Activated naive CD4-positive, alpha-beta T cell treated with anti-CD3 and anti-CD28 coated beads, Interleukin-2, amount 10 ng/mL, durations not matched to agents 7 days and 5 days (primary cell): ENCODE measurements at regions not wholly inside any gene's neighbourhood (a gene's known extent, or its start where the extent isn't known, plus 50 kb on each side); places are given as distances from the start of the nearest gene placed in this dataset.

Experiments used
- CTCF ChIA-PET: fragments of 350-600 bp; sonication (Branson Sonifier 250); formaldehyde crosslinking; loops from one replicate; lab custom pipeline; 2021; ENCODE audit warnings: antibody characterized with exemption; lab: Charles Lee
- DNase-seq: peaks from one replicate; pipeline ENCODE4 v3.0.0-alpha.2; 2020
- H3K27ac Mint-ChIP-seq: one replicate; pipeline ENCODE4 v1.8.0; 2021; ENCODE audit warnings: mild to moderate bottlenecking, moderate library complexity, mixed read lengths
- H3K27me3 Mint-ChIP-seq: one replicate; pipeline ENCODE4 v1.8.0; 2021; ENCODE audit warnings: mild to moderate bottlenecking, mixed read lengths
- H3K36me3 Mint-ChIP-seq: one replicate; pipeline ENCODE4 v1.8.0; 2021; ENCODE audit warnings: mixed read lengths
- H3K4me1 Mint-ChIP-seq: one replicate; pipeline ENCODE4 v1.8.0; 2021; ENCODE audit warnings: mixed read lengths
- H3K4me3 Mint-ChIP-seq: one replicate; pipeline ENCODE4 v1.8.0; 2021; ENCODE audit warnings: mild to moderate bottlenecking, moderate library complexity, mixed read lengths
- H3K9me3 Mint-ChIP-seq: one replicate; pipeline ENCODE4 v1.8.0; 2021; ENCODE audit warnings: mixed read lengths

DNA sequence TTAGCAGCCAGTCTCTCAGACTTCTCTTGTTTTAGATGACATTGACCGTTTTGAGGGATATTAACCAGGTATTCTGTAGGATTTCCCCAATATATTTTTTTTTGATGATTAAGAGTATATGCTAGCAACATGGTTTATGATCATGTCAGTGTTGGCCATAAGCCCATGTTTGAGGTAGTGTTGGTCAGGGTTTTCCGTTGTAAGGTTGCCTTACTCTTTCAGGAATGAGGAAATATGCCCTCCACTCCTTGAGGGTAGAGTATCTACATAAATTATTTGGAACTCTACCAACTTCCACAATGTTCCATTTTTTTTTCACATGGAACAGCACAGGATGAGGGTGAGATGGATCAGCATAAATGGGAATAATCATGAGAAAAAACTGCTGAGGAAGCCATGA is 188.4 kb upstream of the PRDM9 start:
- Mint-ChIP-seq H3K4me1 (no peaks in the 10 kb centered on the region), H3K36me3 (no peaks in the 10 kb centered on the region), H3K27ac (no peak overlapping the region), H3K9me3 (peaks cover 21% of the 10 kb centered on the region), H3K27me3 (no peaks in the 10 kb centered on the region), H3K4me3 (no peak overlapping the region)
- CTCF ChIA-PET: no interaction called here
- no peak for DNase-seq

DNA sequence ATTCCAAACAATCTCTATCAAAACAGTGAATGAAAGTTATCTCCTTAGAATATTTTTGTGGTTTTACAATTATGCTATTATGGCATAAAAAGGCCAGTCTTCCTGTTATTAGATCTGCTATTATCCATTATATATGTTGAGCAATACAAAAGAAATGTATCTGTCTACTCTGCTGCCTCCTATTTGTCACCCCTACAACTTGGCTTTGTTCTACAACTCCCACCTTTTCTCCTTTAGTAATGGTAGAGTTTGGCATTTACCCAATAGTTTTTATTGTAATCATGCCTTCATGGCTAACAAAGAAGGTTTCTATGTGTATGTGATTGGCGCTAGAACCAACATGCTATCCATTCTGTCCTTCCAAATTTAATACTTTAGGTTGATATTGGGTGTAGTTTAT is 189.2 kb upstream of the PRDM9 start:
- Mint-ChIP-seq H3K4me3 (no peak overlapping the region), H3K36me3 (no peaks in the 10 kb centered on the region), H3K27ac (no peak overlapping the region), H3K27me3 (no peaks in the 10 kb centered on the region), H3K9me3 (peaks cover 16% of the 10 kb centered on the region), H3K4me1 (no peaks in the 10 kb centered on the region)
- CTCF ChIA-PET: no interaction called here
- DNase-seq: no peak

DNA sequence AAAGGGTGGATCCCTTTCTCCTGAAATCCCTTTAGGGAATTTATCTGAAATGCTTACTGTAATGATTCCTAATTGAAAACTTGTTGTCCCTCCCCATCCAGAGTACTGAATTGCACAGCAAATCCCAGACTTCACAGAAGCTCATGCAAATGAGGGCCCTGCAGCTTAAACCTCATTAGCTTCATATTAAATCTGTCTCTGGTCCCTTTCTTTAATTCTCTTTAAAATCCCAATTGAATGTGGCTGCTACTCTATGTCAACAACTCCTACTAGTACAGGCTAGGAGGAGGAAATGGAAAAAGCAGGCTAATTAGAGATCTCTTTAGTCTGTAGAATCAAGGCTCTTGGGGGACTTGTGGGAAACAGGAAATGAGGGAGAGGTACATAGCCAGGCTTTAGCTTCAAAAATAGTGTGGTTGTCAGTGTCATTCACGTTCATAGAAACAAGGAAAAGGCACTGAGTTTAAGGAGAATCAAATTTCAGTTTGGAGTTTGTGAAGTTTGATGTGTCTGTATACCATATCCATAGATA is 191.3 kb upstream of the PRDM9 start:
- Mint-ChIP-seq H3K27ac (no peak overlapping the region), H3K4me3 (no peak overlapping the region), H3K9me3 (peaks cover 11% of the 10 kb centered on the region), H3K4me1 (no peaks in the 10 kb centered on the region), H3K36me3 (no peaks in the 10 kb centered on the region), H3K27me3 (no peaks in the 10 kb centered on the region)
- CTCF ChIA-PET: no interaction called here
- no peak for DNase-seq

DNA sequence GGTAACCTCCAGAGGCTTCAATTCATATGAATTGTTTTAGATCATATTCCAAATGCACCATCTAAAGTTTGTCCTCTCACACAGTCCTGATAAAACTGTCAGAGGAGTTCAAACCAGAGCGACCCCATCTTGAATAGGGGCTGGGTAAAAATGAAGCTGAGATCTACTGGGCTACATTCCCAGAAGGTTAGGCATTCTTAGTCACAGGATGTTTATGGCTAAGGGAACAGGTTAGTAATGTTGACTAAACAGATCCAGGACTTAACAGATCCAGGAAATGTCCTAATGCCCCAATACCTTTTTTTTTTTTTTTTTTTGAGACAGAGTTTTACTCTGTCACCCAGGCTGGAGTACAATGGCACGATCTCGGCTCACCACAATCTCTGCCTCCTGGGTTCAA is 192.6 kb upstream of the PRDM9 start:
- H3K9me3 Mint-ChIP-seq: peaks cover 9% of the 10 kb centered on the region
- no peaks in the 10 kb centered on the region for H3K27me3 Mint-ChIP-seq
- H3K4me1 Mint-ChIP-seq: no peaks in the 10 kb centered on the region
- no peak for DNase-seq
- H3K27ac Mint-ChIP-seq: no peak overlapping the region
- no peak overlapping the region for H3K4me3 Mint-ChIP-seq
- CTCF ChIA-PET: no interaction called here
- H3K36me3 Mint-ChIP-seq: no peaks in the 10 kb centered on the region

DNA sequence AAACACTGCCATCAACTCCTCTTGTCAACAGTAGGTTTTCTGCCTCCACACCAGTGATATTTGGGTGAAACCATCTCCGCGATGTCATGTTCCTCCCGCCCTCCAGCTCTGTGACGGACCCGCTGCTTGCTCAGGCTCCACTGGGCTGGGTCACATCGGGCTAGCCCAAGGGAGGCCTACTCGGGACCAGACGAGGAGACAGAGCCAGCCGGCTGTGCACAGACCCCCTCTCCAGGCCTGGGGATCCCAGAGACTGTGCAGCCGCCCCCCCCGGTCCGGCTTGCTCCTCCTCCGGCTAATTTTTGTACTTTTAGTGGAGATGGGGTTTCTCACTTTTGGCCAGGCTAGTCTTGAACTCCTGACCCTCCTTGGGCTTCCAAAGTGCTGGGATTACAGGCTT is 202.4 kb upstream of the PRDM9 start:
- no peak overlapping the region for H3K27ac Mint-ChIP-seq
- no peaks in the 10 kb centered on the region for H3K4me1 Mint-ChIP-seq
- no peaks in the 10 kb centered on the region for H3K27me3 Mint-ChIP-seq
- H3K4me3 Mint-ChIP-seq: no peak overlapping the region
- H3K36me3 Mint-ChIP-seq: no peaks in the 10 kb centered on the region
- no peak for DNase-seq
- CTCF ChIA-PET: no interaction called here
- H3K9me3 Mint-ChIP-seq: peaks cover 18% of the 10 kb centered on the region

DNA sequence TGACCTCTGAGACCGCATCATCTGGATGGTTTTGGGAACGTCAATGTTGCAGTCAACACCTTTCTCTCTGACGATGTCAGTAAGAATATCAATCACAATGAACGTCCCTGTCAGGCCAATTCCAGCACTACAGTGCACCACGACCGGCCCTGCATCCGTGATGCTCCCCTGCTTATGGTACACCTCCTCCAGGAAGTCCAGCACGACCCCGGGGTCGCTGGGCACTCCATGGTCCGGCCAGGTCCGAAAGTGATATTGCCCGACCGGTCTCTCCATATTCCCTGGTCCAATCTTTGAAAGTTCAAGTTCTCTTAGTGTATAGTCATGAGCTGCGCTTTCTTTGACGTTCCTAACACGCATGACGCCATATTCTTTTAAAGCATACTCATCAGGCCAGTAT is 203.6 kb upstream of the PRDM9 start:
- no peak overlapping the region for H3K27ac Mint-ChIP-seq
- CTCF ChIA-PET: no interaction called here
- H3K9me3 Mint-ChIP-seq: peaks cover 18% of the 10 kb centered on the region
- no peak overlapping the region for H3K4me3 Mint-ChIP-seq
- no peaks in the 10 kb centered on the region for H3K4me1 Mint-ChIP-seq
- H3K27me3 Mint-ChIP-seq: no peaks in the 10 kb centered on the region
- DNase-seq: no peak
- H3K36me3 Mint-ChIP-seq: no peaks in the 10 kb centered on the region

DNA sequence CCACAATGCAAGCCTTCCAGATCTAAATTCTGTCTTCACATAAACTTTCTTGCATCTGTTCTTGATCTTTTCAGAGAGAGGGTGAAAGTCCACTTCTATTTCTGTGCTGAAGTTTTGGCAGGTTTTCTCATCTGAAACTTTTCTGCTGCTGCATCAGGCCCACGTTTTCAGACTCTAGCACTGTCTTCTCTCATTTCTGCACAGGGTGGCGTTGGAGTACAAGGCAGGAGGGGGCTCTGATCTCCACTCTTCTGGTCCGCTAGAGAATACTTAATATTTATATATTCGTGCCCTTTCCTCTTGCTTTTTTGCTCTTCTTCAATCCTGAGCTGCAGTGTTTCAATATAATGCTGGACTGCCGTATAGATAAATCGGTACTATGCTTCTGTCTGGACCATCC is 204.0 kb upstream of the PRDM9 start:
- Mint-ChIP-seq H3K36me3 (no peaks in the 10 kb centered on the region), H3K9me3 (peaks cover 18% of the 10 kb centered on the region), H3K4me3 (no peak overlapping the region), H3K27me3 (no peaks in the 10 kb centered on the region), H3K4me1 (no peaks in the 10 kb centered on the region), H3K27ac (no peak overlapping the region)
- CTCF ChIA-PET: no interaction called here
- no peak for DNase-seq

DNA sequence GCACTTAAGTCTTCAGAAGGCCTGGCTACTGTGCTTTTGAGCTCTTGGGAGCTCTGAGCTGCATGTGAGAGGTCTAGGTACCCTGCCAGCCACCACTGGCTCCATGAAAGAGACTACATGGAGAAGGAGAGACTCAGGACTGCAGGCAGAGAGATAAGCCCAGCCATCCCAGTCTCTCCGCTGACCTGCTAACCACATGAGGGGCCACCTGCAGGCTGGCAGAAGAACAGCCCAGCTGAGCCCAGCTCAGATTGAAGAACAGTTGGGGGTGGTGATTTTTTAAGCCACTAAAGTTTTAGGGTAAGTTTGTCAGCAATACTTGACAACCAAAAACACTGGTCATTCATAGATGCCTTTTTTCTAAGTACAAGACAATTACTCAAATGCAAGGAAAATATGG is 205.0 kb upstream of the PRDM9 start:
- Mint-ChIP-seq H3K9me3 (peaks cover 18% of the 10 kb centered on the region), H3K4me3 (no peak overlapping the region)
- CTCF ChIA-PET: no interaction called here

DNA sequence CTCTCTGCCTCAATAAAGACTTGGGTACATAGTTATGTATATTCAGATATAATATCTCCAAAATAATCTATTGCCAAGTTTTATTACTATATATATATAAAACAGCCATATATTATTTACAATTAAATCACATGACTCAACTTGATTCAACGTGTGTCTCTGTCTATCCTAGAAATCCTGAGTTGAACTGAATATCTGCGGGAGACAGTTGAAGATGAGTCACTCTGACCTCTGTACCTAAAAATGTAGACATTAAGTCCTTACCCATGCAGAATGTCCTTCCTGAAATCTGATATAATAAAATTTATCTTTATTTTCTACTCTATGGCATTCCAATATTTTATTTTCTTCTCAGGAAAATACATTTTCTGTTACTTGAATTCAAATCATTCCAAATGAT is 218.2 kb upstream of the PRDM9 start:
- Mint-ChIP-seq H3K36me3 (no peaks in the 10 kb centered on the region), H3K9me3 (peaks cover under 1% of the 10 kb centered on the region), H3K27ac (no peak overlapping the region), H3K4me1 (no peaks in the 10 kb centered on the region), H3K27me3 (no peaks in the 10 kb centered on the region), H3K4me3 (no peak overlapping the region)
- CTCF ChIA-PET: no interaction called here
- no peak for DNase-seq

More for the DNA sequence above, 205.0 kb upstream of the PRDM9 start:
- no peak for DNase-seq
- no peaks in the 10 kb centered on the region for H3K4me1 Mint-ChIP-seq
- H3K27ac Mint-ChIP-seq: no peak overlapping the region
- H3K27me3 Mint-ChIP-seq: no peaks in the 10 kb centered on the region
- no peaks in the 10 kb centered on the region for H3K36me3 Mint-ChIP-seq

DNA sequence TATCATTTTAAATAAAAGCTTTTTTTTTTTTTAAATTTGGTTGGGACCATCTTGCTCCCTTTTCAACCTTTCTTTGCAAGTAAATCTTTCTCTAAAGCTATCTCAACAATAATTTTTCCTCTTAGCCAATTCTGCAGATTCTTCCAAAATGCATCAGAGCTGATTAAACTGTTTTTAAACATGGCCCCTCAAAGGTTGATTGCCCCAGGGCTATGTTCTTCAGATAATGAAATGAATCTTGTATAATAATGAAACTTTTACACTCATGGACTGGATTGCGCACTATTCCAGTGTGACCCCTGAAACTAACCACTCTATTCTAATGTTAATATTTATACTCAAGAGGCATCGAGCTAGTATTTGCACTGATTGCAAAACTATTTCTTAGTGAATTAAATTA is 222.8 kb upstream of the PRDM9 start:
- CTCF ChIA-PET: no interaction called here
- no peaks in the 10 kb centered on the region for H3K36me3 Mint-ChIP-seq
- no peak overlapping the region for H3K4me3 Mint-ChIP-seq
- no peaks in the 10 kb centered on the region for H3K4me1 Mint-ChIP-seq
- H3K27ac Mint-ChIP-seq: no peak overlapping the region
- peaks cover 3% of the 10 kb centered on the region for H3K9me3 Mint-ChIP-seq
- no peak for DNase-seq
- no peaks in the 10 kb centered on the region for H3K27me3 Mint-ChIP-seq

DNA sequence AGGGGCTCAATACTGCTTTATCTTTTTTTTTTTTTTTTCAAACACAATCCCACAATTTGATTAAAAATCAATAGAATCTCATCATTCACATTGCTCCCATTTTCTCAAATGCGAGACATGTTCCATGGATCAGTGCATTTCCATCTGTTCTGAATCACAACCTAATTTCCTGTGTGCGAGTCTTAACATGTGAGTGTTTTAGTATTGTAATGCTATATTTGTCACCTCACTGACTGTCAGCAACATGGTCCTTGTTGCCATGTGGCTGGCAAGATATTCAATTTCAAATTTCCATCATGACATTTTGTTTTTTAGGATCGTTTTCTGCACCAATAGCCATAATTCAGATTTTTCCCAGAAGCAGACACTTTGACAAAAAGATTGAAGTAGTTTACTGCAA is 233.2 kb upstream of the PRDM9 start:
- DNase-seq: no peak
- no peaks in the 10 kb centered on the region for H3K27me3 Mint-ChIP-seq
- CTCF ChIA-PET: no interaction called here
- no peak overlapping the region for H3K4me3 Mint-ChIP-seq
- no peaks in the 10 kb centered on the region for H3K36me3 Mint-ChIP-seq
- H3K4me1 Mint-ChIP-seq: no peaks in the 10 kb centered on the region
- H3K27ac Mint-ChIP-seq: no peak overlapping the region
- peaks cover 8% of the 10 kb centered on the region for H3K9me3 Mint-ChIP-seq

DNA sequence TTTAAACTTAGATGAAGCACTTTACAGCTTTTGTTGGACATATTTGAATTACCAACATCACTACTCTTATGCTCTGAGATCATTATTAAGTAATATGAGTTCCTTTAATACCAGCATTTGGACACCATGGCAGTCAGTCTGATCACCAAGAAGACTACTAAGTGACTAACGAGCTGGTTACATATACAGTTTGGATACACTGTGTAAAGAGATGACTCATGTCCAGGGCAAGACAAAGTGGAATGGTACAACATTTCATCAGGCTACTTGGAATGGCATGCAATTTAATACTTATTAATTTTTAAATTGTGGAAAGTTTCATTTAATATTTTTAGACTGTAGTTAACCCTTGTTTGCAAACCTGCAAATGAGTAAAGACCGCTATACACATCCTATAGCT is 237.4 kb upstream of the PRDM9 start:
- DNase-seq: no peak
- no peaks in the 10 kb centered on the region for H3K36me3 Mint-ChIP-seq
- peaks cover 3% of the 10 kb centered on the region for H3K9me3 Mint-ChIP-seq
- H3K27me3 Mint-ChIP-seq: no peaks in the 10 kb centered on the region
- CTCF ChIA-PET: no interaction called here
- H3K27ac Mint-ChIP-seq: no peak overlapping the region
- H3K4me1 Mint-ChIP-seq: no peaks in the 10 kb centered on the region
- H3K4me3 Mint-ChIP-seq: no peak overlapping the region

DNA sequence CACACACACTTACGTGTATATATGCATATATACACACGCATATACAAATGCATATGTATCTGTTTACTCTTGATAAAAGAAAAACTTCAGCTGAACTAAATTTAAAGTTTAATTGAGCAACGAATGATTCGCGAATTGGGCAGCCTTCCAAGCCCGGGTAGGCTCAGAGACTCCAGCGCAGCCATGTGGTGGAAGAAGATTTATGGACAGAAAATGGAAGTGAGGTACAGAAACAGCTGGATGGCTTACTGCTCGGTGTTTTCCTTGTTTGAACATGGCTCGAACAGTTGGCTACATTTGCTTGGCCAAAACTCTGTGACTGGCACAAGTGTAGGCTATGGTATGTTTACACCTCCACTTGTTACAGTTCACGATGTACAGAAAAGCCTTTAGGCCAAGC is 239.3 kb upstream of the PRDM9 start:
- CTCF ChIA-PET: no interaction called here
- Mint-ChIP-seq H3K27me3 (no peaks in the 10 kb centered on the region), H3K9me3 (peaks cover 3% of the 10 kb centered on the region), H3K27ac (no peak overlapping the region), H3K36me3 (no peaks in the 10 kb centered on the region), H3K4me3 (no peak overlapping the region), H3K4me1 (no peaks in the 10 kb centered on the region)
- no peak for DNase-seq

DNA sequence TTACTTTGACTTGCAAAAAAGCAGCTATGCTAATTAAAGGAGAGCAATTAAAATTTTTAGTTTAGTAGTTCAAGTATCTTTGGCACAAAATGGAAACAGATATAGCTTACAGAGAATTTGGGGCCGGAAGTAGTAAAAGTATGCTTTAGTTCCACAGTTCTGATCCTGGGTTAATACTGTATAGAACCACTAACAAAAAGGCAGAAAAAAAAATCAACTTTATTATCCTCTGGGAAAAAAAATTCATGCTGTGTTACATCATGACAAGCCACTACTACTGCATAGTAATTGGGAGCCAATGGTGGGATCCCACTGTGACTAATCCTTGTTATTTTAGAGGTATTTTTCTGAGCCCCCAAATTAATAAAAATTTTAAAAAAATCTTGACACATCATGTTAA is 246.8 kb upstream of the PRDM9 start:
- no peaks in the 10 kb centered on the region for H3K27me3 Mint-ChIP-seq
- no peaks in the 10 kb centered on the region for H3K36me3 Mint-ChIP-seq
- DNase-seq: no peak
- H3K9me3 Mint-ChIP-seq: peaks cover 3% of the 10 kb centered on the region
- CTCF ChIA-PET: no interaction called here
- no peak overlapping the region for H3K27ac Mint-ChIP-seq
- no peak overlapping the region for H3K4me3 Mint-ChIP-seq
- no peaks in the 10 kb centered on the region for H3K4me1 Mint-ChIP-seq

DNA sequence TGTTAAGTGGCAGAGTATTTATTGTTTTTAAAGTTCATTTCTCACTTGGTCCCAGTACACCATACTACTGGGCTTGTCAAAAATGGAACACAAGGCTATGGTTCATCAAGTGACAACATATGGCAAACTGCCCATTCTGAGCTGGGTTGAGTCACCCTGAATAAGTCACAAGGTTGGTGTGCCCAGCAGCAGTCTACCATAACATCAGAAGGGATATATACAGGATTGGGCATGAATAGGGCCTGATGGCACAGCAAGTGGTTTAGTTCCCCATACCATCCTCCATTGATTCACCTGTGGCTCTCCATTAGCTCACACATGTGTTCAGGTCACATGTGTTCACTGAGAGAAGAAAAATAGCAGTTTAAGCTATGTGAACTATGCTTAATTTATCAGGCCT is 249.8 kb upstream of the PRDM9 start:
- no peak for DNase-seq
- H3K27ac Mint-ChIP-seq: no peak overlapping the region
- H3K4me3 Mint-ChIP-seq: no peak overlapping the region
- CTCF ChIA-PET: no interaction called here
- no peaks in the 10 kb centered on the region for H3K27me3 Mint-ChIP-seq
- peaks cover 6% of the 10 kb centered on the region for H3K9me3 Mint-ChIP-seq
- no peaks in the 10 kb centered on the region for H3K4me1 Mint-ChIP-seq
- H3K36me3 Mint-ChIP-seq: no peaks in the 10 kb centered on the region

DNA sequence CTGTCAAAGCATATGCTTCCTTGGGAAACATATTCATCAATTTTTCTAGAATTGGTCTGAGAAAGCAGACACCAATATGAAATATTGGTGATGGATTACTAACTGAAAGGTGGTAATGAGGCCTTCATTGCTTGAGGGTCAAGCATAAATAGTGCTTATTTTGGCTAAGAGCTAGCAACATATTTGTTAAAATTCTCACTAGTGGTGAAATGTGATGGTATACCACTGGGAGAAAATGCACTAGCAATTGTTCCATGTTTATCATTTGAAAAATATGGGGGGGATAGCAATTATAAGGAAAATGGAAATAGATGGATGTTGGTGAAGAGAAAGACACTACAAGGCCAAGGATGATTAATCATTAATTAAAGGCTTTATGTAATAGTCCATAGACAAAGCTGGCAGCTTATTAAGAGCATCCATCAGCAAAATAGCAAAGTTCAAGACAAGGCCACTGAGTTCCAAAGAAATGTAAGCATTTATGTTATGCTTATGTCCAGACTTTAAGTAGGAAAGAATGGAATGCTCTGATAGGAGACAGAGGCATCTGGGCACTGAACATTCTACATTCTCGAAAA is 253.7 kb upstream of the PRDM9 start:
- no peaks in the 10 kb centered on the region for H3K36me3 Mint-ChIP-seq
- CTCF ChIA-PET: no interaction called here
- DNase-seq: no peak
- no peak overlapping the region for H3K27ac Mint-ChIP-seq
- no peak overlapping the region for H3K4me3 Mint-ChIP-seq
- no peaks in the 10 kb centered on the region for H3K27me3 Mint-ChIP-seq
- no peaks in the 10 kb centered on the region for H3K4me1 Mint-ChIP-seq
- peaks cover 6% of the 10 kb centered on the region for H3K9me3 Mint-ChIP-seq
